SK-N-SH treated with all-trans-retinoic acid at 6 μM for 48 hours (cell line): ENCODE measurements at regions not wholly inside any gene's neighbourhood (a gene's known extent, or its start where the extent isn't known, plus 50 kb on each side); places are given as distances from the start of the nearest gene placed in this dataset.
"Not testable (repeated sequence)": the region's sequence is repeated elsewhere in the genome, so short reads cannot be mapped to it uniquely, and the experiment has no call there.

ENCODE experiments used
- CREB5 ChIP-seq: fragments of 250-450 bp; sonication (Bioruptor Pico); IDR thresholded peaks from 2 replicates; pipeline ENCODE4 v1.5.1; 2020; ENCODE audit warnings: low read depth, mild to moderate bottlenecking, moderate library complexity
- ISL1 ChIP-seq: fragments of 250-450 bp; sonication (Bioruptor Pico); IDR thresholded peaks from 2 replicates; pipeline ENCODE4 v2.1.2; 2022; ENCODE audit warnings: mild to moderate bottlenecking, moderate library complexity
- TCF4 ChIP-seq: fragments of 250-450 bp; sonication (Bioruptor Pico); IDR thresholded peaks from 2 replicates; pipeline ENCODE4 v1.8.0; 2021; ENCODE audit warnings: mild to moderate bottlenecking, moderate library complexity, borderline replicate concordance
- ZC3H10 ChIP-seq: fragments of 250-450 bp; sonication (Bioruptor Pico); IDR thresholded peaks from 2 replicates; pipeline ENCODE4 v1.5.1; 2021; ENCODE audit warnings: mild to moderate bottlenecking, moderate library complexity
- ZFP30 ChIP-seq: fragments of 450-650 bp; formaldehyde crosslinking; IDR thresholded peaks from 2 replicates; pipeline ENCODE4 v1.5.0; 2022; ENCODE audit warnings: mild to moderate bottlenecking, moderate library complexity

GRCh38 chr4:72864277-72864676, 205.2 kb downstream of the COX18 start:
- not testable (repeated sequence) for TF ChIP-seq TCF4 (CRISPR knock-in tag); ZC3H10 (CRISPR knock-in tag); ISL1 (CRISPR knock-in tag); CREB5; ZFP30 (CRISPR knock-in tag)
